K562 (cell line): ENCODE measurements at regions not wholly inside any gene's neighbourhood (a gene's known extent, or its start where the extent isn't known, plus 50 kb on each side); places are given as distances from the start of the nearest gene placed in this dataset.

Experiments used
- BCL6 ChIP-seq: fragments of 250-450 bp; sonication (Bioruptor Pico); IDR thresholded peaks from 2 replicates; pipeline ENCODE4 v1.4.0; 2020
- BRD9 ChIP-seq: fragments of 450-650 bp; IDR thresholded peaks from 2 replicates; pipeline ENCODE4 v1.6.1; 2018; ENCODE audit warnings: low read depth; ENCODE audit not compliant: partially characterized antibody
- CTCF ChIP-seq, 3 experiments: IDR thresholded peaks in 2 of 3; conservative IDR thresholded peaks in 1 of 3; 2 replicates each; pipeline ENCODE4 v1.5.1; 2011 to 2012; ENCODE audit warnings: low read length in 3 of 3, mild to moderate bottlenecking in 3 of 3, control low read depth in 2 of 3, improper control_type of control experiment in 1 of 3, inconsistent platforms in 1 of 3, low read depth in 1 of 3, mixed read lengths in 1 of 3, moderate library complexity in 1 of 3; ENCODE audit not compliant: insufficient read depth in 2 of 3
- HIVEP1 ChIP-seq: fragments of 250-450 bp; sonication (Bioruptor Pico); IDR thresholded peaks from 2 replicates; pipeline ENCODE4 v1.4.0; 2020; ENCODE audit warnings: mild to moderate bottlenecking
- MEF2A ChIP-seq: IDR thresholded peaks from 2 replicates; pipeline ENCODE4 v1.6.1; 2011; ENCODE audit warnings: low read depth, mild to moderate bottlenecking, low read length, moderate library complexity; ENCODE audit not compliant: control insufficient read depth
- POLR3G ChIP-seq: IDR thresholded peaks from 2 replicates; pipeline ENCODE4 v1.6.1; 2011; ENCODE audit not compliant: insufficient read length, insufficient replicate concordance; ENCODE audit errors: extremely low read depth
- SNRNP70 ChIP-seq: fragments of 200-400 bp; formaldehyde crosslinking; optimal IDR thresholded peaks from 2 replicates; pipeline ENCODE3; 2017; ENCODE audit warnings: low read depth, low read length
- TOE1 ChIP-seq, 2 experiments: fragments of 450-650 bp in 1 of 2; sonication (generic) in 1 of 2; formaldehyde crosslinking in 1 of 2; IDR thresholded peaks; 2 replicates each; pipeline versions ENCODE4 v1.7.1 to v1.8.0; 2016 to 2022; ENCODE audit warnings: borderline replicate concordance in 2 of 2, mild to moderate bottlenecking in 2 of 2, antibody characterized with exemption in 1 of 2, inconsistent platforms in 1 of 2, low read depth in 1 of 2, missing genetic modification reagents in 1 of 2, moderate library complexity in 1 of 2
- USF1 ChIP-seq: sonication (generic); formaldehyde crosslinking; IDR thresholded peaks from 2 replicates; pipeline ENCODE4 v1.9.0; 2022; ENCODE audit warnings: mild to moderate bottlenecking, missing genetic modification reagents
- ZNF224 ChIP-seq: sonication (generic); formaldehyde crosslinking; IDR thresholded peaks from 2 replicates; pipeline ENCODE4 v1.8.0; 2022; ENCODE audit warnings: mild to moderate bottlenecking, missing genetic modification reagents
- ZNF77 ChIP-seq: fragments of 250-450 bp; sonication (Bioruptor Pico); IDR thresholded peaks from 2 replicates; pipeline ENCODE4 v1.5.0; 2020

GRCh38 chr5:99248066-99248465 lies 319.3 kb upstream of the CHD1 start (continued):
- TF ChIP-seq SNRNP70 (no peak), ZNF224 (CRISPR knock-in tag) (no peak), MEF2A (no peak), TOE1 (IDR thresholded peaks at IDR 0.05; ENCODE audit: borderline replicate concordance) (no peak), TOE1 (CRISPR knock-in tag; IDR thresholded peaks at IDR 0.05; ENCODE audit: borderline replicate concordance, low read depth) (no peak), HIVEP1 (CRISPR knock-in tag) (no peak), POLR3G (no peak), ZNF77 (CRISPR knock-in tag) (no peak), BRD9 (no peak), BCL6 (CRISPR knock-in tag) (no peak), USF1 (CRISPR knock-in tag) (no peak), CTCF (IDR thresholded peaks at IDR 0.05 in 2 of 3, conservative IDR thresholded peaks at IDR 0.05 in 1 of 3; ENCODE audit: insufficient read depth in 2 of 3, low read depth in 1 of 3, low read length in 3 of 3) (no peak)
